B cell (primary cell): ENCODE measurements at regions not wholly inside any gene's neighbourhood (a gene's known extent, or its start where the extent isn't known, plus 50 kb on each side); places are given as distances from the start of the nearest gene placed in this dataset.

Experiments
- CTCF ChIP-seq: fragments of 200-600 bp; IDR thresholded peaks from one replicate; pipeline ENCODE4 v1.8.0; 2022; ENCODE audit warnings: antibody characterized with exemption, mild to moderate bottlenecking
- EZH2 ChIP-seq: IDR thresholded peaks from 2 replicates; pipeline ENCODE4 v1.6.1; 2012; ENCODE audit warnings: borderline replicate concordance, low read depth, mild to moderate bottlenecking, moderate library complexity, low read length; ENCODE audit not compliant: insufficient read depth, poor library complexity, severe bottlenecking

GRCh38 chr6:139449611-139450000 is 75.2 kb upstream of the CITED2 start:
- TF ChIP-seq CTCF: no peak
- TF ChIP-seq EZH2: no peak
